ELF-1 (cell line): ENCODE measurements at regions not wholly inside any gene's neighbourhood (a gene's known extent, or its start where the extent isn't known, plus 50 kb on each side); places are given as distances from the start of the nearest gene placed in this dataset.

Experiments
- DNase-seq: peaks from one replicate; pipeline ENCODE4 v3.0.0-alpha.2; 2016; ENCODE audit warnings: low read depth, low spot score

DNA sequence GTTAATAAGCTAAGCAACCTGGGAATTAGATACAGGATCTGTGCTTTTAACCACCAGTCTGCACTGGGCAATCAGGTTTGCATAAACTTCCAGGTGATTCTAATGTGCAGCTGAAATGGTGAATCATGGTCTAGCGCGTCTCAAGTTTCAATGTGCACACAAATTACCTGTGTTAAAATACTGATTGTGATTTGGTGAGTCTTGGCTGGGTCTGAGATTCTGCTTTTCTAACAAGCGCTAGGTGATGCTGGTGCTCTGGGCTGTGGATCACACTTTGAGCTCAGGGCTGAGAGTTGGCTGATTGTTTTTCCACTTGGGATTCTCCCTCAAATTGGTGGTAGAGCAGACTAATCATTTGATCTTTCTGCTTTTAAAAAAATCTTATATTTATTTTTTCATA, 124.8 kb downstream of the C12orf75 start:
- DNase-seq: no peak

DNA sequence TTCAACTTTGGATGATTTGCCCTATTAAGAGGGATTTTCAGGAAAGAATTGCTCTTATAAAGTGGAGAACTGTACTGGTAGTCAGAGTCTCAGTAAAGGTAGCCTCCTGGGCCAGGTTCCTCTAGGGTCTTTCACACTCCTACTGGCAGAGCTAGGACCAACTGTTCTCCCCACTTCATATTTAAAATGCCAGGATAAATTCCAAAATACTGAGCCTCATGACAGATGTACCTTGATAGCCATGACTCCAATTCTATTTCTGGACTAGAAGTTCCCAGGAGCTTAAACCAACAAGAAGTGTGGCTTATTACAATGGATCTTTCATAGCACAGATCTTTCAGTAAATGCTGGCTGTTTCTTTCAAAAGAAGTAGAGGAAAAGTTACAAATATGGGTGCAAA, 126.5 kb downstream of the C12orf75 start:
- DNase-seq: no peak

DNA sequence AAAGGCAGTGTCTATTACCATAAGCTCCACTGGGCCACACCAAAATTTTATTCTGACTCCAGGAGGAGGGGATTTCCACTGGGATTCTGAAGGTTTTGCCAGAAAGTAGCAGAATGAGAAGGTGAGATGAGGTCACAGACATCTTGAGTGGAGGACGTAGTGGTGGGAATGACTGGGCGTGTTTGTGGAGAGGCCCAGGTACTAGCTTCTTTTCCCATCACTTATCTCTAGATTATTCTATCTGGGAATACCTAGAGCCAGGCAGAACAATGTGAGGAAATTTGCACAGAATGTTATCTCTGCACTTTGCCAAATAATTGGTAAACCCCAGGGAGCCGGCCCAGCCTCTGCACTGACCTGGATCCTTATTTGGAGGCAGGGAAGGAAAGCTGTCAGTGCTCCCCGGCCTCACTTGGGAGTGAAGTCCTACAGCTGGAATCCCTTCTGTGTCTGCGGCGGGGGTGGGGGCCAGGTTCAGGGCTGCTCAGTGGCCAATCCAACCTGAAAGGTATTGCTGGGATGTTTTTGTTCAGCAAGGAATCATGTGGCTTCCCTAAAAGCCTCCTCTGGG, 129.4 kb downstream of the C12orf75 start:
- peak; percentile 26 for DNase-seq

DNA sequence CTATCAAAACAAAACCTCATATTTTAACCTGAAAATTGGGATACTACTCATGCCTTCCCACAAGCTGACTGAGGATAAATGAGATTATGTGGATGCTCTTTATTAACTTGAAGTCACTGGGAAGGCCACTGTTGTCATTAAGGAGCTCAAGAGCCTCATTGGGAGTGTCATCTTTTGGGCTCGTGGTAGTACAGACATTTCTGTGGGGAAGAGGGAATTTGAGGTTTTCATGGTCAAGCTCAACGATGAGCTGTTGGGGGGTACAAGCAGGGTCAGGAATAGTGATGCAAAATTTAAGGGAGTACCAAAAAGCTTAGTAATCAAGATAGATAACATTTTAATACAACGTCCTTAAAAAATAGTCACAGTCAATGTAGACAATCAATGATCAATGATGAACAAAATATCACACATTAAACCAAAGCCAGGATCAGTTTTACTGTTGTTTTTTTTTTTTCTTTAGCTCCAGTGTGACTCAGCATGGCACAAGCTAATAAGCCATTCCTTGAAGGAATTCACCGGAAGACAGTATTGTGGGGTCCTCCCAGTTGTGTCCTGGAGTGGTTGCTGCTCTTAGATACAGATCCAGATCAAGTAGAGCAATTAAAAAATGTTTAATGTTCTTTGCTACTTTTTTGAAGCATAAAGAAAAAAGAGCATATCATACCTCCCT, 130.9 kb downstream of the C12orf75 start:
- DNase-seq: no peak

DNA sequence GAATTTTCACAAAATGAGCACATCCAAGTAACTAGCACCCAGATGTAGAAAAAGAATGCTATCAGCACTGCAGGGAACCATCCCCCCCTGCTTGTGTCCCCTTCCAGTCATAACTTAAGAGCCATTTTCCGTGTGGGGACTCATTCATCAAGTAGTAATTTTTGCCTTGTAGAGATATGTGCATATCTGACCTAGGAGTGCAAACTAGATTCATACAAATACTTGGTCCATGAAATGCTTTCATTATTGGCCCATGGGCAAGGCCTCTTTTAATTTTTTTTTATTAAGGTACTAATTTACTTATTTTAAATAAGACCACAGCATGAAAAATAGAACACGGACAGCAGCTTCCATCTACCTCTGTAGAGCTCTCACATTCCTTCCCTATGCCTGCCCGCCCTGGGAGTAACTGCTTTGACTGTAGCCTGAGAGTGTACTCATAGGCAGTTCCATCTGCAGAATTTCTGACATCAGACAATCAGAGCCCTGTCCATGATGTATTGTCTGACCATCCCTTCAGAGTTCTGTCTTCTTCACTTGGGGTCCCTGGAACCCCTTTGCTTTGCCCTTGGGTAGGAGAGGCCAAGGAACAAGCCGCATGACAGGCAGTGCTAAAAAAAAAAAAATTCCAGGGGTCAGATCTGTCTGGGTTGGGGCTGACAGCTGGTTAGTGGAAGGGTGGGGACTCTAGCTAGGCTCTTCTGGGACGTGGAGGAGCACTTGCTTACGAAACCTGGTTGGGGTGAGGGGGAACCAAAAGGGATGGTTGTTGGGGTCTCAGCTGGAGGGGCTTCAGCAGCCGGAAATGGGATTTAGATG, 131.7 kb downstream of the C12orf75 start:
- DNase-seq: no peak

DNA sequence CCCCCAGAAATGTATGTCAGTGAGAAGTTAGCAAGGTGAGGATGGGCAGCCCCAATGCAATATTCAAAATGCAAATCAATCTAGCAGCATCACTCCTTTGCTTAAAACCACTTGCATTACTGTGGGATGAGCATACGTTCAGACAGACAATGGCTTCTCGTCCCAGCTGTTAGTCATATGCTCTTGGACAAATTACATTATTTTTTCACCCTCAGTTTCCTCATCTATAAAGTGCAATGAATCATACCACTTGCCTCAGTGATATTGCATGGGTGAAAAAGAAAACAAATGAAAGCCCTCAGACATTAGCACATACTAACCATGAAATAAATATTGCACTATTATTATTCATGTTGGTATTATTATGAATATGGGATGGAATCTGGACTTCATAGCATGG, 132.3 kb downstream of the C12orf75 start:
- no peak for DNase-seq

DNA sequence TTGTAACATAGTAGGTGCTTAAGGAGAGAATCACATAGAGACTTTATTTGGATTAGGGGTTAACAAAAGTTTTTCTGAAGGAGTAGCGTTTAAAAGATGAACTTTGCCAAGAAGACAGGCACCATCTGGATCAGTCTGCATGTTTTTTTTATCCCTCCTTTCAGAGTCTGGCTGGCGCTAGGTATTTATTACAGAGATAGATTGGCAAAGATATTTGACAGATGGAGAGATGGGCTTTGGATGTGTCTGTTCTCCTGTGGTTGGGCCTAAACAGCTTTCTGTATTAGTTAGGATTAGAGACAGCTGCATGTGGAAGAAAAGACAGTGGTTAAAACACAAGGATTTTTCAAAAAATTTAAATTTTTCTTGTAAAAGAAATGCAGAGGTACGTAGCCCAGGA, 133.9 kb downstream of the C12orf75 start:
- no peak for DNase-seq

DNA sequence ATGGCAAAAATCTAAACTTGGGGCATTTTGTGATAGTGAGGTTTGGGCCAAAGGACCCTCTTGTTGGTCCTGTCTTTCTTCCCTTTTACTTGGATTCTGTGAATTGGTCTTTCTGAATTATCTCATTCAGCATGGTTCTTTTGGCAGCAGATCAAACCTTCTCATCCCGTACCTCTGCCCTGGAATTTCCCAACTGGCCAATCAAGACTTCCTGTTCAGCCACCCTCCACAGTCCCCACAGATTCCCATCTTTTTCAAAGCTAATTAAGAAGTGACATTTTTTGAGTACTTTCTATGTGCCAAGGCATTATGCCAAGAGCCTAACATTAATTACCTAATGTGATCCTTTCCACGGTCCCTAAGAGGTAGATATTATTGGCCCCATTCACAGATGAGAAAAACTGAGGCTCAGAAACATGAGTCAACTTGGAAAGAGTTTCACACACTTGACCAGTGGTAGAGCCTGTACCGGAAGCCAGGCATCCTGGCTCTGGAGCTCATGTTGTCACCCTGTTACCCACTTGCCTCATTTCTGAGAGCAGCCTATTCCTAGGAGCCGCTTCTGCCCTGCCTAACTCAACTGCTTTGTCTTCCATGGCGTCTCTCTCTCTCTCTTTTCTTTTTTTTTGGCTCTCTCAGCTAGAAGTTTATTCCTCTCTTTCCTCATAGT, 135.9 kb downstream of the C12orf75 start:
- DNase-seq: no peak

DNA sequence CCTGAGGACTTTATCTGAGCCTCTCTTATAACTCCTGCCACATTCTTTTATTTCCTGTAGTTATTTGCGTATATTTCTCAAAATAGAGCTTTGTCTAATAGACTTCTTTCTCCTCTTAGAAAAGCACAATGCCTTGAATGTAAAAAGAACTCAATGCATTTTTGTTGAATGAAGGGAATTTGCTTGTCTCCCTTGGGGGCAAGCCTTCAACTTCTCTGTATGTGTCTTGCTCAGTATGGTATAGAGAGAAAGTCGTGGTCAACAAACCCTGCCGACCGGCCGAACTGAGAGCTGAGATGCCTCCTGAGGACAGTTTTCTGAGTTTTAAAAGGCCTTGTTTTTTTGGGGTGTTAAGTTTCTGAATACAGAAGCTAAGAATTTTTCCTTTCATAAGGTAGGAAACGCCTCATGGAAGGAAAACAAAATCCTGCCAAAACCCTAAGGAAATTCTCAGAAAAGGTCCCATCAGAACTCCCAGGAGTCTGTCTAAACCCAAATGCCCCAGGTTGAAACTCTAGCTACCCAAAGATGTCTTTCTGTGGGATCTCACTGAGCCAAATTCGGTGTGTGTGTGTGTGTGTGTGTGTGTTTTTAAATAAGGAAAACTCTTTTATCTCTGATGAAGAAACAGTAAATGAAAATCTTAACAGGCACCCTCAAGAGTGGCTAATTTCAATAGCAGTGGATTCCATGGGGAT, 136.6 kb downstream of the C12orf75 start:
- no peak for DNase-seq

DNA sequence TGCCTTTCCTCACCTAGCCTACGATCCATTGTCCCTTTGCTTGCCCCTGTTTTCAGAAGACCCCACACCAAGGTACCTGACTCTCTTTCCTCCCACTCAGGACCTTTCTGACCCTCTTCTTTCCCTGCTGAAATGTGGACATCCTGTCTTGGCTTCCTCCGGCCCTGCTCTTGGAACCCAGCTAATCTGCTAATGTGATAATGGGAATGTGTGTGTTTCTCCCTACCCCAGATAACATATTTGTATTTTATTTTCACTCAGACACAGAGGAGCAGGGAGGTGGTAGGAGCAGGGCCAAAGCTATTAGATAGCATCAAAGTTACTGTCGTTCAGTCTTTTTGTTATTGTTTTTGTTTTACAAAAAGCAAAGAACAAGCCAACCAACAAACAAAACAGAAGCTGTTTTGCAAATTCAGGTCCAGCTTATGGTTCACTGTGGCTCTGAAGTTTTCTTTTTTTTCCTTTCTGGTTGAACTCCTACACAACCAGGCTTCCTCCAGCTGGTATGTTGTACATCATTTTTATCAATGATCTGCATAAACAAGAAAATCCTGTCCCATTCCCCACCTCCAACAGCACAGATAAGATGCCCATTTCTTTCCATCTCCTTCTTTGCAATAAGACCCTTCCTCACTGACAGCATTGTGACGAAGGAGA, 137.3 kb downstream of the C12orf75 start:
- no peak for DNase-seq

DNA sequence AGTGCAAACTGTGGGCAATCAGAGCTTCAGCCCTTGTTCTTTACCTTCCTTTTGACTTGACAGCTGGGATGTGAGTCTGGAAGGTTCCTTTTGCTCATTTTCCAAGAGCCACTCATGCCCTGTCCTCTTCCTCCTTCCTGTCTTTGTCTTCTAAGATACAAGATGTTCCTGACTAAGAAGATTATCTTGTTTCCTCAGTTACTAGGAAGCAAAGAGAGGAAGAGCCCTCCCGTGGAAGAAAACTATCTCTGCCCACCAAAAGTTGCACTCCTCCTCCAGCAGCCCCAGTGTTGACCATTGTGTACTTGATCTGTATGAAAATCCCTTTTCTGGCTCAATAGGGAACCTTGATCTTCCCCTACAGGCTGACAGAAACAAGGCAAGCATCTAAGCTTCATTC, 138.0 kb downstream of the C12orf75 start:
- DNase-seq: no peak

DNA sequence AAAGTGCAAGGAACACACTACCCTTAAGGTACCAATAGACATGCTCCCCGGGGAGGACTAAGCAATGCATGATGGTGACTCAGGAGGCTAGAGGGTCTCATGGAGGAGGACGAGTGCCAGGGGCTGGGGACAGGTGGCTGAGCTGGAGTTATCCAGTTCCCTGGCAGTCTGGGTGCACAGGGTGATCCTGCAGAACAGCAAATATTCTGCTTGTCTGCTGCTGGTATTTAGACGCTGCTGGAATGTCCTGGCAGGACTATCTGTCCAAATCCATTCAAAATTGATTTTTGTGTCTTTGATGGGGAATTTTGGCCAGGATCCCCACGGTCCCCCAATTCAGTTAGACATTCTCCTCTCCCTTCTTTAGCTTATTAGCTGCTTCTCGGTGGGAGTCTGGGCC, 138.7 kb downstream of the C12orf75 start:
- DNase-seq: no peak

DNA sequence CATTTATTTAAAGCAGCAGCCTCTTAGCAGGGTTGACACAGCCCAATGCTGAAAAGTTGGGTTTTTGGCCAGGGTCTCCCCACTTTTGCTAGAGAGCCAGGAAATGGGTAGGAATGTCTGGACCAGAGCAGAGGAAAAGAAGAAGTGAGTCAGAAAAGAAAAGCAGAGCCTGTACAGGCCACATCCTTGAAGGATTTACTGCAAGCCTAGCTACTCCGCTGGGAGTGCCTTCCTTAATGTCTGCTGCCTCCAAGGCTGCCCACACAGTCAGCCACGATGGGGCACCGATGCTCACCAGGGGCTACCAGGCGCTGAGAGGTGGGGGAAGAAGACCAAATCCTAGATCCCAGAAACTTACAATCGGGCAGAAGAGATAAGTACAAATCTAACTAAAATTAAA, 139.2 kb downstream of the C12orf75 start:
- DNase-seq: no peak

DNA sequence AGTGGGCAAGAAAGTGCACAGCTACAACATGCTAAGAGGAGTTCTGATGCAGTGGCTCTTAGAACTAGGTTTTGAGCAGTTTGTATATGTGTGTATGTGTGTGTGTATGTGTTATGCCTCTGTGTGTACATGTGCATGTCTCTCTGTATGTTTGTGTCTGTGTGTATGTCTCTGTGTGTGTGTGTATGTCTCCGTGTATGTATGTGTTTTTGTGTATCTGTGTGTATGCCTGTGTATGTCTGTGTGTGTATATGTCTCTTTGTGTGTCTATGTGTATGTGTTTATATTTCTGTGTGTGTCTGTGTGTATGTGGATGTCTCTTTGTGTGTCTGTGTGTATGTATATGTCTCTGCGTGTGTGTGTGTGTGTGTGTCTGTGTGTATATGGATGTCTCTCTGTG, 139.6 kb downstream of the C12orf75 start:
- no peak for DNase-seq

DNA sequence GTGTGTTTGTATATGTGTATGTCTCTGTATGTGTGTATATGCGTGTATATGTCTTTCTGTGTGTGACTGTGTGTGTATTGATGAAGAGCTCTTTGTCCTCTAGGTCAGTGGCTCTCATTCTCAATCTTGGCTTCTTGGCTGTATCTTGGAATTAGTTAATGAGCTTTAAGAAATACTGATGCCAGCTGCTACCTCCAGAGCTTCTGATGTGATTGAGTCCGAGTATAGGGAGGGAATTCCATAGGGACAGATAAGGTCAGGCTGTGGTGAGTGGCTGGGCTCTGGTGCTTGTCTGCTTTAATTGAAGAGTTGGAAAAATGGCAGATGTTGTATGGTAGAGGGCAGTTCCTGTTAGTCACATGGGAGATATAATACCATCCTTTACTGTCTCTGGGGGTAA, 140.1 kb downstream of the C12orf75 start:
- no peak for DNase-seq

DNA sequence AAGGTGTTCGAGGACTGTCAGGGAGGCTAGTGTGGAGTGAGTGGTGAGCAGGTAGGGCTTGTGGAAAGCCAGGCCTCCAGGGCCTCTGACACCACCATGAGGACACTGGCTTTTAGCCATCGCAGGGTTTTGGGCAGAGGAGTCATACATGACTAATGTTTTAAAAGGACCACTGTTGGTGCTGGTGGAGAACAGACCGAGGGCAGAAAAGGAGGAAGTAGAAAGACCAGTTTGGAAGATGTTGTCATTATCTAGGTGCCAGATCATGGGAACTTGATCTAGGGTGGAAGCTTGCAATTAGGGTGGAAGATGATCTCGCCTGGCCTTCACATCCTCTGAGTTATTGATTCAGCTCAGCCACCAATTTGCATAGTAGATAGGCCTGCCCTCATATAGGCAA, 144.2 kb downstream of the C12orf75 start:
- peak; percentile 10 for DNase-seq

DNA sequence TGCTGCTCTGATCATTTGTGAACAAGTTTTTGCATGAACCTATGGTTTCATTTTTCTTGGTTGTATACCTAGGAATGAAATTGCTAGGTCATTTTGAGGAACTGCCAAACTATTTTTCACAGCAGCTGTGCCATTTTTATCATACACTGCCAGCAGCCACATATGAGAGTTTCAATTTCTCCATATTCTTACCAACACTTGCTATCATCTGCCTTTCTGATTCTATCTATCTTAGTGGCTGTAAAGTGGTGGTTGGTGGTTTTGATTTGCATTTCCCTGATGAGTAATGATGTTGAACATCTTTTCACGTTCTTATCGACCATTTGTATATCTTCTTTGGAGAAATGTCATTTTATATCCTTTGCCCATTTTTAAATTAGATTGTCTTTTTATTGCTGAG, 146.1 kb downstream of the C12orf75 start:
- DNase-seq: no peak

DNA sequence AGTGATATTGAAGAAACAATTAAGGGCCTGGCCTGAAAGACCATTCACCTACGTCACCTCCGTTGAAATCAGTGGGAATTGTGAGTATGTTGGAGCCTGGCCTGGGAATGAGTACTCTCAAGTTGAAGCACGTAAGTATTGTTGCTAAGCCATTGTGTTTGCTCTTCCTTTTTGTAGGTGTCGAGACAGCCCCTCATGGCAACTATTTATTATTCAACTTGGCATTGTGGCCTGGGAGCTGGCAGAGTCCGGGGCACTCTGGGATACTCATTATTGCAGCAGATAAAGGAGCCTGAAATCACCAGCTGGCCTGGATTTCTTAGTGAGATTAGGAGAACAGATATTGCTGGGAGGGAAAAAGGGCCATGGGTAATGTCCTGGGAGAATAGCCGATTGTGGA, 147.4 kb downstream of the C12orf75 start:
- peak; percentile 14 for DNase-seq

DNA sequence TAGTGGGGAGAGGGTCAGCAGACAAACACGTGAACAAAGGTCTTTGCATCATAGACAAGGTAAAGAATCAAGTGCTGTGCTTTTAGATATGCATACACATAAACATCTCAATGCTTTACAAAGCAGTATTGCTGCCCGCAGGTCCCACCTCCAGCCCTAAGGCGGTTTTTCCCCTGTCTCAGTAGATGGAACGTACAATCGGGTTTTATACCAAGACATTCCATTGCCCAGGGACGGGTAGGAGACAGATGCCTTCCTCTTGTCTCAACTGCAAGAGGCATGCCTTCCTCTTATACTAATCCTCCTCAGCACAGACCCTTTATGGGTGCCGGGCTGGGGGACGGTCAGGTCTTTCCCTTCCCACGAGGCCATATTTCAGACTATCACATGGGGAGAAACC, 148.3 kb downstream of the C12orf75 start:
- peak; percentile 41 for DNase-seq

DNA sequence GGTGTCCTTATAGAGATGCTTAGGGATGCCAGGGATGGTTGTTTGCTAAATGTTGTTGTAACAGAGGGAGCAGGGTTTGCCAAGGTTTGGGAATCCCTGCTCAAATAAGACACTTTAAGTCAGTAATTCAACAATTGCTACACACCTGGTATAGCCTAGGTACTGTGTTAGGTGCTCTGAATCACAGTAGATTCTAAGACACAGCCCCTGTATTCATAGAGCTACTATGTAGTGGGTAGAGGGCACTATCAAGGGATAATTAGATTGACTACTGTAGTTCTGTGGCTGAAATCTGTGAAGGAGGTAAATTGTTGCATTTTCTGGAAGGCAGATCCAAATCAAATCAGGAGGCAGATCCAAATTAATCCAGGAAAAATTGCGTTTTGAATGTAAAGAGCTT, 149.2 kb downstream of the C12orf75 start:
- DNase-seq: no peak

DNA sequence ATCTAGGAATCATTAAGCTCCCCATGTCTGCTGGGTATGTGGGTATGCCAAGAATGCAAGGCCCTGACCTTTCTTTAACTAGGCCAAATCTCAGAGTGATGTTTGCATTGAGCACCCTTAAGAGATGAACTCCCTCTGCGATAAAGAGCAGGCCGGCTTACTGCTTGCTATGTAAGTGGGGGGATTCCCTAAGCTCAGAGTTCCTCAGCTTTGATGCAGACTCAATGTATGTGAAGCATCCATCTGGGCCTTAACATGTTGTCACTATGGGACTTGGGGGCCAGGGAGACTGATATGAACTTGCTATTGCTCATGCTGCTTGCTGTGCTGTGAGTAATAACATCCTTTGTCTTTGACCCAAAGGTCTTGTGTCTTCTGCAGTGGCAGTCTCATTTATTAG, 149.7 kb downstream of the C12orf75 start:
- peak; percentile 66 for DNase-seq
